HFFc6 (cell line): ENCODE measurements at regions not wholly inside any gene's neighbourhood (a gene's known extent, or its start where the extent isn't known, plus 50 kb on each side); places are given as distances from the start of the nearest gene placed in this dataset.

ENCODE experiments used
- DNase-seq: peaks from one replicate; pipeline ENCODE4 v3.0.0-alpha.2; 2018
- H3K27ac Mint-ChIP-seq: 2 replicates; pipeline ENCODE4 v1.8.0; 2020; ENCODE audit warnings: mild to moderate bottlenecking, mixed read lengths
- H3K27me3 Mint-ChIP-seq: 2 replicates; pipeline ENCODE4 v1.8.0; 2021; ENCODE audit warnings: mild to moderate bottlenecking, moderate library complexity, mixed read lengths; ENCODE audit not compliant: insufficient read depth
- H3K36me3 Mint-ChIP-seq: 2 replicates; pipeline ENCODE4 v1.8.0; 2021; ENCODE audit warnings: low read depth, mixed read lengths
- H3K4me1 Mint-ChIP-seq: 2 replicates; pipeline ENCODE4 v1.8.0; 2020; ENCODE audit warnings: low read depth, mixed read lengths
- H3K4me3 Mint-ChIP-seq: 2 replicates; pipeline ENCODE4 v1.8.0; 2020; ENCODE audit warnings: mild to moderate bottlenecking, moderate library complexity, mixed read lengths
- H3K9me3 Mint-ChIP-seq: 2 replicates; pipeline ENCODE4 v1.8.0; 2020; ENCODE audit warnings: mild to moderate bottlenecking, mixed read lengths
- TF ChIP-seq, protein P1 (sequence below): fragments of 200-600 bp; sonication (generic); IDR thresholded peaks from 2 replicates; pipeline ENCODE4 v1.5.0; 2021; ENCODE audit warnings: antibody characterized with exemption, mild to moderate bottlenecking

DNA sequence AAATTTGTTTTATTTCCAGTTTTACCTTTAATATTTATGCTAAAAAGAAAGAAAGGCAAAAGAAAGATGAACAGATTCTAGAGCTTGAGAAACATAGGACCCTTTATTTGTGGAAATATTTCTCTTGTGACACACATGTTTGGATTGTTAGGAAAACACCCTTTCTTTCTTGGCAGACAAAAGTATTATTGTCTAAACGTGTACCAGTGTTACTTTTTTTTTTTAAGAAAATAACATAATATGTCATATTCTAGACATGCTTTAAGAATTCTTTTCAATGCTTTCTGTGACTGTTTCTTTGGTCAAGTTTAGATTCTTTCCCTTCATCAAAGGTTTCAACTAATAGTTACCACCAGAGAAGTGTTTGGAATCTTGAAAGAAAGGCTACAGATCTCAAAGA is 183.4 kb upstream of the CNR1 start:
- Mint-ChIP-seq H3K9me3 (peaks cover 48% of the 10 kb centered on the region), H3K36me3 (no peaks in the 10 kb centered on the region), H3K27me3 (no peaks in the 10 kb centered on the region), H3K4me3 (no peak overlapping the region), H3K4me1 (no peaks in the 10 kb centered on the region), H3K27ac (no peak overlapping the region)
- DNase-seq: no peak
- TF ChIP-seq, protein P1, sequence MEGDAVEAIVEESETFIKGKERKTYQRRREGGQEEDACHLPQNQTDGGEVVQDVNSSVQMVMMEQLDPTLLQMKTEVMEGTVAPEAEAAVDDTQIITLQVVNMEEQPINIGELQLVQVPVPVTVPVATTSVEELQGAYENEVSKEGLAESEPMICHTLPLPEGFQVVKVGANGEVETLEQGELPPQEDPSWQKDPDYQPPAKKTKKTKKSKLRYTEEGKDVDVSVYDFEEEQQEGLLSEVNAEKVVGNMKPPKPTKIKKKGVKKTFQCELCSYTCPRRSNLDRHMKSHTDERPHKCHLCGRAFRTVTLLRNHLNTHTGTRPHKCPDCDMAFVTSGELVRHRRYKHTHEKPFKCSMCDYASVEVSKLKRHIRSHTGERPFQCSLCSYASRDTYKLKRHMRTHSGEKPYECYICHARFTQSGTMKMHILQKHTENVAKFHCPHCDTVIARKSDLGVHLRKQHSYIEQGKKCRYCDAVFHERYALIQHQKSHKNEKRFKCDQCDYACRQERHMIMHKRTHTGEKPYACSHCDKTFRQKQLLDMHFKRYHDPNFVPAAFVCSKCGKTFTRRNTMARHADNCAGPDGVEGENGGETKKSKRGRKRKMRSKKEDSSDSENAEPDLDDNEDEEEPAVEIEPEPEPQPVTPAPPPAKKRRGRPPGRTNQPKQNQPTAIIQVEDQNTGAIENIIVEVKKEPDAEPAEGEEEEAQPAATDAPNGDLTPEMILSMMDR: no peak

DNA sequence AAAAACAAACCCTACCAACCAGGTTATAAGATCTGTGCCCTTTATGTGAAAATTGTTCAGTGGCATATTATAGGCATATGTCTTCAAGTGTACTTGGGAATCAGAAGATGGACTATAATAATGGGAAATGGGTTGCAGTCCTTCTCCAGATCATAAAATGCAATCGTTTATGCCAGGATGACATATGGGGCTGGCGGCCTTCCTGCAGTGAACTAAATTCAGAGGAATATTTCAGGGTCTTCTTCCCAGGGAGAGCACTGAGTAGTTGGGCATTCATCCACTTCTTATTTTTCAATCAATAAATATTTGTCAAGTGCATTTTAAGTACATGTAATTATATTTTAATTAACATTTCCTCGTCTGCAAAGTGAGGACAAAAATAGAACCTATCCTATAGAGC is 176.2 kb upstream of the CNR1 start:
- DNase-seq: no peak
- H3K4me1 Mint-ChIP-seq: no peaks in the 10 kb centered on the region
- no peaks in the 10 kb centered on the region for H3K36me3 Mint-ChIP-seq
- H3K4me3 Mint-ChIP-seq: no peak overlapping the region
- H3K27ac Mint-ChIP-seq: no peak overlapping the region
- H3K9me3 Mint-ChIP-seq: peaks cover 16% of the 10 kb centered on the region
- H3K27me3 Mint-ChIP-seq: no peaks in the 10 kb centered on the region
- TF ChIP-seq, protein P1: no peak

DNA sequence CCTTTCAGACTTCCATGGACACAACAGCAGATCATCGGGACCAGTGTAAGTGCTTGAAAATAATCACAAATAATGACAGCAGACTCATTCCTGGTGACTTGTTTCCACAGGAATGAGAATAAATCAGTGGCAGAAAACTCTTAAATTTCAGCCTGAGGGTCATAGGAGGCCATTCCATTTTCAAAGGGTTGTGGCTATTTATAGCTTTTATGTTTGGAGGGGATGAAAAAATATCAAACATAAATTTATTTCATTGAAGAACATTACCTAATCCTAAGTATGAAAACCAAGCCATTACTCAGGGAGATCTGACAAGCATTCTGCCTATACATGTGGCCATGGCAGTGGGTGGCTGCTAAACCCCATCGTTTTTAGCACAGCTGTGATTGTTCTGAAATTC is 173.6 kb upstream of the CNR1 start:
- no peak overlapping the region for H3K27ac Mint-ChIP-seq
- peaks cover 14% of the 10 kb centered on the region for H3K9me3 Mint-ChIP-seq
- DNase-seq: no peak
- no peaks in the 10 kb centered on the region for H3K27me3 Mint-ChIP-seq
- TF ChIP-seq, protein P1: no peak
- H3K4me3 Mint-ChIP-seq: no peak overlapping the region
- no peaks in the 10 kb centered on the region for H3K4me1 Mint-ChIP-seq
- H3K36me3 Mint-ChIP-seq: no peaks in the 10 kb centered on the region

DNA sequence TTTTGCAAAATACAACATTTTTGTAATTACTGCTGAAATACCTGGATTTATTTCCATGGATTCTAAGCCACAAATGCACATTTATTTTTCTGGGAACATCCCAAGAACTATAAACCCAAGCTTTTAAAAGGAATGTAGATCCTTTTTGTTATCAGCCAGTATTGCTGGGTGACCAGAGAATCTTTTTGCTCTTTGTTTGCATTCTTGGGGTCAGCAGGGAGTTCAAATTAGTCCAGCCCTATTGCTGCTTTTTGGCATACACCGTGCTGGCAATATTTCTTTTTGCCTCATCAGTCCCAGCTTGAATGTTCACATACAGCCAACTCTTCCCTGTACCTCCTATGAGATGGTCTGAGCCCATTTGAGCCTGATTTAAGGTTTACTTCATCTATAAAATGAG is 155.2 kb upstream of the CNR1 start:
- Mint-ChIP-seq H3K9me3 (peaks cover 22% of the 10 kb centered on the region), H3K4me3 (no peak overlapping the region), H3K27me3 (no peaks in the 10 kb centered on the region), H3K4me1 (no peaks in the 10 kb centered on the region), H3K27ac (no peak overlapping the region), H3K36me3 (no peaks in the 10 kb centered on the region)
- TF ChIP-seq, protein P1: no peak
- no peak for DNase-seq

DNA sequence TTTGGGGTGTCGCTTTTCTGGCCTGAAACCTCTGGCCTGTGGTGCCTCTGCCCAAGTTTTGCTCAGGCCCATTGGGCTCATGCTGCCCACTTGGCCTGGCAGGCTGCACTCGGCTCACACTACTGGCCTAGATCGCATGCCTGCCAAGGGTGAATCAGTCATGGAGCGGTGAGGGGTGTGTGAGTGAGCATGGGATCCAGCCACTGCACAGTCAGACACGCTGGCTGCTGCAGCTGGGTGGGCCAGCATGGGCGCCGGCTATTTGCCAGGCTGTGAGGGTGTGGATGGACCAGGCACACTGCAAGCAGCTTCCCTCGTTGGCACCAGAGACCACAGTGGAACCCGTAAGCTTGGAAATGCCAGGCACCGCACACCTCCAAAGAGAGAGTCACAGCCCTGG is 145.4 kb upstream of the CNR1 start:
- no peak overlapping the region for H3K4me3 Mint-ChIP-seq
- no peak overlapping the region for H3K27ac Mint-ChIP-seq
- TF ChIP-seq, protein P1: no peak
- H3K9me3 Mint-ChIP-seq: peaks cover 6% of the 10 kb centered on the region; the same call in 1 of the 2 replicates
- no peak for DNase-seq
- no peaks in the 10 kb centered on the region for H3K36me3 Mint-ChIP-seq
- H3K27me3 Mint-ChIP-seq: no peaks in the 10 kb centered on the region
- H3K4me1 Mint-ChIP-seq: no peaks in the 10 kb centered on the region

DNA sequence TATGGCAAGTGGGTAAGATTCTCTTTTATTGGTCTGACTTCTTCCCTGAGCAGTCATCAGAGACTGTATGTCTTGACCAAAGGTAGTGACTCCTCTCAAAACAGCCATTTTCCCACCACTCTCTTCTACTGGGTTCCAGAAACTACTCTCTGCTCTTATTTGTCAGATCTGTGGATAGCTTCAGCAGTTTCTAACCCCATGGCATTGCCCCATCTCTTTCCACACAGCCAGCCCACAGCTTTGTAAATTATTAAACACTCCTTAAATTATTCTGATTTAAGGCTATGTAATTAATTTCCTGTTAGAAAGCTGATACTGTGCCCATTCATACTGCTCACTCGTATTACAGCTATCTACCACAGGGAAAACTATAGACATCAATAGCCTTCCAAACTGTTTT is 138.4 kb upstream of the CNR1 start:
- H3K4me1 Mint-ChIP-seq: no peaks in the 10 kb centered on the region
- peaks cover 20% of the 10 kb centered on the region for H3K9me3 Mint-ChIP-seq
- no peaks in the 10 kb centered on the region for H3K27me3 Mint-ChIP-seq
- H3K27ac Mint-ChIP-seq: no peak overlapping the region
- H3K36me3 Mint-ChIP-seq: no peaks in the 10 kb centered on the region
- TF ChIP-seq, protein P1: no peak
- no peak for DNase-seq
- H3K4me3 Mint-ChIP-seq: no peak overlapping the region
